ENCODE measurements at regions not wholly inside any gene's neighbourhood (a gene's known extent, or its start where the extent isn't known, plus 50 kb on each side); places are given as distances from the start of the nearest gene placed in this dataset.

GRCh38 chr2:181128199-181128598 is 147.8 kb downstream of the UBE2E3 start:
- Histone ChIP-seq H3K4me1 (no peaks in the 10 kb centered on the region), H3K36me3 (no peaks in the 10 kb centered on the region), H3K27me3 (no peaks in the 10 kb centered on the region), H3K27ac (no peak overlapping the region), H3K9me3 (no peaks in the 10 kb centered on the region), H3K4me3 (no peak overlapping the region)
- no peak for DNase-seq (ENCODE audit: extremely low spot score in 2 of 2)
- TF ChIP-seq POLR2AphosphoS5 (IDR thresholded peaks at IDR 0.05; ENCODE audit: insufficient read depth in 1 of 2, low read depth in 1 of 2) (no peak), POLR2A (IDR thresholded peaks at IDR 0.05) (no peak), CTCF (IDR thresholded peaks at IDR 0.05) (no peak)
- intact Hi-C loops (cut with DNase I), result no loop called here

GRCh38 chr2:181129364-181130056 is 149.1 kb downstream of the UBE2E3 start:
- no peak for DNase-seq (ENCODE audit: extremely low spot score in 2 of 2)
- Histone ChIP-seq H3K27me3 (no peaks in the 10 kb centered on the region), H3K27ac (no peak overlapping the region), H3K4me1 (no peaks in the 10 kb centered on the region), H3K9me3 (no peaks in the 10 kb centered on the region), H3K4me3 (no peak overlapping the region), H3K36me3 (no peaks in the 10 kb centered on the region)
- no peak for TF ChIP-seq POLR2A (IDR thresholded peaks at IDR 0.05)
- TF ChIP-seq POLR2AphosphoS5 (IDR thresholded peaks at IDR 0.05; ENCODE audit: insufficient read depth in 1 of 2, low read depth in 1 of 2), result no peak
- no peak for TF ChIP-seq CTCF (IDR thresholded peaks at IDR 0.05)
- intact Hi-C loops (cut with DNase I), result no loop called here

DNA sequence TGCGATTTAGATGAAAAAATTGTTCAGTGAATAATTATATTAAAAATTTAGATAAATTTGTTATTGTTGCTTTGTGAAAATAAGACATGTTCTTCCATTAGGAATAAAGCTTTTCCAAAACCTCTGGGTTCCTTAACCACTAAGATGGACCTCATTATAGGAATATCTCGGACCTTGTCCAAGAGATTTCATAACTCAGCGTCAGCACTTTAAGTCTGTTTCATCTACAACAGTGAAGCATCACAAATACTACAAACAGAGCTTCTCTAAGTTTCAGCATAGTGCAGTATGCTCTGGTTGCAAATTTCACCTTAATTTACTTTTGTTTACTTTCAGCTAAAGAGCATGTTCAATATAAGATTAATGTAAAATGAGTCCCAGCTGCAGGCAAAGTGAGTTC is 150.3 kb downstream of the UBE2E3 start:
- Histone ChIP-seq H3K27ac (no peak overlapping the region), H3K27me3 (no peaks in the 10 kb centered on the region), H3K4me3 (no peak overlapping the region), H3K36me3 (no peaks in the 10 kb centered on the region), H3K4me1 (no peaks in the 10 kb centered on the region), H3K9me3 (no peaks in the 10 kb centered on the region)
- intact Hi-C loops (cut with DNase I), result no loop called here
- TF ChIP-seq POLR2A (IDR thresholded peaks at IDR 0.05) (no peak), POLR2AphosphoS5 (IDR thresholded peaks at IDR 0.05; ENCODE audit: insufficient read depth in 1 of 2, low read depth in 1 of 2) (no peak), CTCF (IDR thresholded peaks at IDR 0.05) (no peak)
- DNase-seq (ENCODE audit: extremely low spot score in 2 of 2), result no peak

GRCh38 chr2:181131584-181131983 is 151.2 kb downstream of the UBE2E3 start:
- Histone ChIP-seq H3K27ac (no peak overlapping the region), H3K36me3 (no peaks in the 10 kb centered on the region), H3K4me1 (no peaks in the 10 kb centered on the region), H3K9me3 (no peaks in the 10 kb centered on the region), H3K4me3 (no peak overlapping the region), H3K27me3 (no peaks in the 10 kb centered on the region)
- TF ChIP-seq POLR2A (IDR thresholded peaks at IDR 0.05) (no peak), CTCF (IDR thresholded peaks at IDR 0.05) (no peak), POLR2AphosphoS5 (IDR thresholded peaks at IDR 0.05; ENCODE audit: insufficient read depth in 1 of 2, low read depth in 1 of 2) (no peak)
- intact Hi-C loops (cut with DNase I), result no loop called here
- DNase-seq (ENCODE audit: extremely low spot score in 2 of 2), result no peak

DNA sequence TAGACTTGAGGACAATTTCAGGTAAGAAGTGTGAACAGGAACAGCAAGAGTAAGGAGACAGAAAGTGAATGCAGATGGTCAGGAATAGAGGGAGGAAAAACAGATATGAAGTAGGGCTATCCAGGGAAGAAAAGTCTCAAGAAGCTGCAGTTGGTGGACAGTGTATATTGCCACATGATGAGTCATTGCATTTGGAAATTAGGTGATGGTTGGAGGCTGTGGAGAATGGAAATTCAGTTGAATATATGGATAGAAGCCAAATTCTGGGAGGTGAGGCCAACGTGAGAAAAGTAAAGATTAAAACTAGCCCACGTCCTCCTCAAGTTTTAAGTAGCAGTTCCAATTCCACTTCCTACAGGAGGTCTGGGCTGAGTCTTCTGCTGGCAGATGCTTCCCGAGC is 158.4 kb downstream of the UBE2E3 start:
- H3K4me1 ChIP-seq, result no peaks in the 10 kb centered on the region
- no peak overlapping the region for H3K4me3 ChIP-seq
- intact Hi-C loops (cut with DNase I), result no loop called here
- DNase-seq (ENCODE audit: extremely low spot score in 2 of 2), result no peak
- no peaks in the 10 kb centered on the region for H3K9me3 ChIP-seq
- H3K27me3 ChIP-seq, result no peaks in the 10 kb centered on the region
- H3K27ac ChIP-seq, result no peak overlapping the region
- TF ChIP-seq CTCF (IDR thresholded peaks at IDR 0.05), result no peak
- TF ChIP-seq POLR2AphosphoS5 (IDR thresholded peaks at IDR 0.05; ENCODE audit: insufficient read depth in 1 of 2, low read depth in 1 of 2), result no peak
- TF ChIP-seq POLR2A (IDR thresholded peaks at IDR 0.05), result no peak
- H3K36me3 ChIP-seq, result no peaks in the 10 kb centered on the region

Data from vagina (tissue), 2 donors.